H1 (cell line): ENCODE measurements at regions not wholly inside any gene's neighbourhood (a gene's known extent, or its start where the extent isn't known, plus 50 kb on each side); places are given as distances from the start of the nearest gene placed in this dataset.

Experiments used
- CTCF ChIP-seq, 3 experiments: IDR thresholded peaks; 1 replicate in 2 of 3; 2 replicates in 1 of 3; pipeline versions ENCODE4 v1.5.1 to v1.6.1; 2011; ENCODE audit warnings: low read length in 3 of 3, mild to moderate bottlenecking in 3 of 3, inconsistent platforms in 2 of 3, low read depth in 1 of 3, moderate library complexity in 1 of 3; ENCODE audit not compliant: insufficient read depth in 1 of 3; ENCODE audit errors: control extremely low read depth in 1 of 3
- MAX ChIP-seq: IDR thresholded peaks from 2 replicates; pipeline ENCODE4 v1.6.1; 2012; ENCODE audit warnings: inconsistent platforms
- POLR2AphosphoS5 ChIP-seq: IDR thresholded peaks from 2 replicates; pipeline ENCODE4 v1.6.1; 2011; ENCODE audit warnings: low read depth, low read length
- SRF ChIP-seq: IDR thresholded peaks from 2 replicates; pipeline ENCODE4 v1.6.1; 2011; ENCODE audit warnings: mild to moderate bottlenecking, low read depth, low read length, moderate library complexity
- TAF1 ChIP-seq: IDR thresholded peaks from 2 replicates; pipeline ENCODE4 v1.6.1; 2011; ENCODE audit warnings: mild to moderate bottlenecking, low read depth, low read length
- TBP ChIP-seq: IDR thresholded peaks from 2 replicates; pipeline ENCODE4 v1.6.1; 2011; ENCODE audit warnings: low read depth, low read length, improper control_type of control experiment

- TF ChIP-seq CTCF (IDR thresholded peaks at IDR 0.05; ENCODE audit: control extremely low read depth in 1 of 3, insufficient read depth in 1 of 3, low read depth in 1 of 3, low read length in 3 of 3) = no peak
- no peak for TF ChIP-seq TAF1
- no peak for TF ChIP-seq TBP
- no peak for TF ChIP-seq SRF
- TF ChIP-seq MAX = no peak
- no peak for TF ChIP-seq POLR2AphosphoS5
Observed at GRCh38 chr11:116507016-116507415, 265.8 kb downstream of the BUD13 start.
